Upper lobe of left lung (tissue), 6 donors: ENCODE measurements at regions not wholly inside any gene's neighbourhood (a gene's known extent, or its start where the extent isn't known, plus 50 kb on each side); places are given as distances from the start of the nearest gene placed in this dataset.

ENCODE experiments used
- ATAC-seq, 2 donors: fragments of 200-7000 bp; cut with Tn5 transposase; one replicate each; pipeline ENCODE4 v1.9.1; 2022; ENCODE audit warnings: mild to moderate bottlenecking in 2 of 2, moderate library complexity in 2 of 2; ENCODE audit not compliant: low FRiP score in 2 of 2
- DNase-seq, 2 donors: peaks; one replicate each; pipeline ENCODE4 v3.0.0-alpha.2; 2019 to 2020
- H3K27ac ChIP-seq, 4 donors: fragments of 200-600 bp; sonication (generic); one replicate each; pipeline ENCODE4 v1.5.1; 2016 to 2019
- H3K27me3 ChIP-seq, 4 donors: fragments of 200-600 bp; sonication (generic); one replicate each; pipeline ENCODE4 v1.5.1; 2017 to 2019
- H3K36me3 ChIP-seq, 4 donors: fragments of 200-600 bp; sonication (generic); one replicate each; pipeline ENCODE4 v1.5.1; 2016 to 2019
- H3K4me1 ChIP-seq, 4 donors: fragments of 200-600 bp; sonication (generic); one replicate each; pipeline ENCODE4 v1.5.1; 2018 to 2019
- H3K4me3 ChIP-seq, 4 donors: fragments of 200-600 bp; sonication (generic); one replicate each; pipeline ENCODE4 v1.5.1; 2017 to 2019; ENCODE audit warnings: mild to moderate bottlenecking in 2 of 4, moderate library complexity in 1 of 4
- H3K9me3 ChIP-seq, 4 donors: fragments of 200-600 bp; sonication (generic); one replicate each; pipeline ENCODE4 v1.5.1; 2018 to 2019
- EP300 ChIP-seq, 4 donors: sonication (generic); formaldehyde crosslinking; IDR thresholded peaks; one replicate each; pipeline ENCODE4 v1.5.1; 2017; ENCODE audit warnings: antibody characterized with exemption in 4 of 4, control low read depth in 2 of 4
- POLR2A ChIP-seq, 4 donors: fragments of 450-650 bp; IDR thresholded peaks; one replicate each; pipeline ENCODE4 v1.5.1; 2016 to 2017; ENCODE audit warnings: antibody characterized with exemption in 4 of 4, mild to moderate bottlenecking in 2 of 4
- POLR2AphosphoS5 ChIP-seq, 2 donors: sonication (generic); formaldehyde crosslinking; IDR thresholded peaks; one replicate each; pipeline ENCODE4 v1.5.1; 2017; ENCODE audit warnings: antibody characterized with exemption in 2 of 2
- WGBS, 2 donors: methylation state at CpG; one replicate each; pipeline ENCODE4 v1.1.5; 2017 to 2018; 5-methylcytosine and 5-hydroxymethylcytosine counted together
- TF ChIP-seq, protein P1 (sequence below), 6 experiments: fragments of 450-650 bp in 4 of 6; fragments of 200-600 bp in 2 of 6; sonication (generic) in 2 of 6; IDR thresholded peaks; one replicate each; pipeline ENCODE4 v1.5.1; 2016 to 2019; ENCODE audit warnings: antibody characterized with exemption in 6 of 6
- donor health status: DM: no; HTN: no; CAD: no; lungs with moderate emphysema.
- donor health status: DM: no; HTN: yes; CAD: no; lungs with severe emphysema.

DNA sequence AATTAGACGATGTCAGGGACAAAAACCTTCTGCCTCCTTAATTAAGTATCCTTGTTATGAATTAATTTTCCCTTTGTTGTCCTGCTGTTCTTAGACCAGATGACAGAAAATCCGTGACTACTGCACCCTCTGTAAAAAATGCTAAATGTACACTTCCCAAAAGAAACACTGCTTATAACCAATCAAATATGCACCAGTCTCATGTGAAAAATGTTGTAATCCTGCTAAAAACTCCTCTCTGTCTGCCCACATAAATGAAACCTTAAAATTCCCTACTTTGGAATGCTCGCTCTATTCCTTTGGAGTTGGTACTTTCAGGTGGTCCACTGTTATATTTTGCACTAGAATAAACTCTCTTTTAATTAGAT is 366.8 kb upstream of the CCDC179 start:
- no peaks in the 10 kb centered on the region for H3K36me3 ChIP-seq
- WGBS, 2 donors, result 31 to 32% methylated on average over 3 of the region's 3 CpGs
- TF ChIP-seq EP300 (IDR thresholded peaks at IDR 0.05), result no peak
- TF ChIP-seq, protein P1, sequence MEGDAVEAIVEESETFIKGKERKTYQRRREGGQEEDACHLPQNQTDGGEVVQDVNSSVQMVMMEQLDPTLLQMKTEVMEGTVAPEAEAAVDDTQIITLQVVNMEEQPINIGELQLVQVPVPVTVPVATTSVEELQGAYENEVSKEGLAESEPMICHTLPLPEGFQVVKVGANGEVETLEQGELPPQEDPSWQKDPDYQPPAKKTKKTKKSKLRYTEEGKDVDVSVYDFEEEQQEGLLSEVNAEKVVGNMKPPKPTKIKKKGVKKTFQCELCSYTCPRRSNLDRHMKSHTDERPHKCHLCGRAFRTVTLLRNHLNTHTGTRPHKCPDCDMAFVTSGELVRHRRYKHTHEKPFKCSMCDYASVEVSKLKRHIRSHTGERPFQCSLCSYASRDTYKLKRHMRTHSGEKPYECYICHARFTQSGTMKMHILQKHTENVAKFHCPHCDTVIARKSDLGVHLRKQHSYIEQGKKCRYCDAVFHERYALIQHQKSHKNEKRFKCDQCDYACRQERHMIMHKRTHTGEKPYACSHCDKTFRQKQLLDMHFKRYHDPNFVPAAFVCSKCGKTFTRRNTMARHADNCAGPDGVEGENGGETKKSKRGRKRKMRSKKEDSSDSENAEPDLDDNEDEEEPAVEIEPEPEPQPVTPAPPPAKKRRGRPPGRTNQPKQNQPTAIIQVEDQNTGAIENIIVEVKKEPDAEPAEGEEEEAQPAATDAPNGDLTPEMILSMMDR (IDR thresholded peaks at IDR 0.05), result no peak
- no peak for TF ChIP-seq POLR2AphosphoS5 (IDR thresholded peaks at IDR 0.05)
- TF ChIP-seq POLR2A (IDR thresholded peaks at IDR 0.05), result no peak
- no peak overlapping the region for H3K4me3 ChIP-seq
- ATAC-seq (no peak), DNase-seq (no peak)
- no peak overlapping the region for H3K27ac ChIP-seq
- H3K4me1 ChIP-seq, result no peaks in the 10 kb centered on the region
- H3K27me3 ChIP-seq, result no peaks in the 10 kb centered on the region
- H3K9me3 ChIP-seq, result no peaks in the 10 kb centered on the region

DNA sequence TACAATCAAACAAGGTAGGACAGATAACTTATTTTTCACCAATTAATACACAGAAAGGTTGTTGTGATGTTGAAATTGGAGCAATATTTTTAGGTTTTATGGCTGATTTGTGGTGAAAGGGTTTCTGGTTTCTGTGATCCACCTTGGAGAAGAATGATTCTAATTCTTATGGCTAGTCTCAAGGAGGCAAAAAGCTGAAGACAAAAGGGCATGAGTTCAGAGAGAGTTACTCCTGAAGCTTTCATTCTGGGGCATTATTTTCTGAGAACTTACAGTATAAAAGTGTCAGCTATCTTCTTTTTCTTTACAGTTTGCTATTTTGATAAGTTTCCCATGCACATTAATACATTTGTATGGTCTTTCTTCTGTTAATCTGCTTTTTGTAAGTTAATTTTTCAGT is 372.4 kb upstream of the CCDC179 start:
- TF ChIP-seq POLR2A (IDR thresholded peaks at IDR 0.05) (no peak), POLR2AphosphoS5 (IDR thresholded peaks at IDR 0.05) (no peak), EP300 (IDR thresholded peaks at IDR 0.05) (no peak)
- TF ChIP-seq, protein P1 (IDR thresholded peaks at IDR 0.05), result no peak
- Histone ChIP-seq H3K27me3 (no peaks in the 10 kb centered on the region), H3K4me1 (no peaks in the 10 kb centered on the region), H3K4me3 (no peak overlapping the region), H3K36me3 (no peaks in the 10 kb centered on the region), H3K9me3 (no peaks in the 10 kb centered on the region), H3K27ac (no peak overlapping the region)
- DNase-seq (no peak), ATAC-seq (no peak)

DNA sequence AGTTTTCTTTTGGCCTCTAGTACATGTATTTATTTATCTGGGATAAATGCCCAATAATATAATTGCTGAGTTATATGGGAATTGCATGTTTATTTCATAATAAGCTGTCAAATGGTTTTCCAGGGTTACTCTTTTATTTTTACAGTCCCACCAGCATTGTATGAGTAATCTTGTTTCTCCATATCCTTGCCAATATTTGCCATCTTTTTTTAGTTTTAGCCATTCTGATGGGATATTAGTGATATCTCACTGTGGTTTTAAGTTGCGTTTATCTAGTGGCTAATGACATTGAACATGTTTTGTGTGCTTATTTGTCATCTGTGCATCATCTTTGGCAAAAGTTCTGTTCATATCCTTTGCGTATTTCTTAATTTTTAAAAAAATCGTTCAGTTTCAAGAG is 372.8 kb upstream of the CCDC179 start:
- WGBS, 2 donors, result 70 to 72% methylated on average over 3 of the region's 3 CpGs

DNA sequence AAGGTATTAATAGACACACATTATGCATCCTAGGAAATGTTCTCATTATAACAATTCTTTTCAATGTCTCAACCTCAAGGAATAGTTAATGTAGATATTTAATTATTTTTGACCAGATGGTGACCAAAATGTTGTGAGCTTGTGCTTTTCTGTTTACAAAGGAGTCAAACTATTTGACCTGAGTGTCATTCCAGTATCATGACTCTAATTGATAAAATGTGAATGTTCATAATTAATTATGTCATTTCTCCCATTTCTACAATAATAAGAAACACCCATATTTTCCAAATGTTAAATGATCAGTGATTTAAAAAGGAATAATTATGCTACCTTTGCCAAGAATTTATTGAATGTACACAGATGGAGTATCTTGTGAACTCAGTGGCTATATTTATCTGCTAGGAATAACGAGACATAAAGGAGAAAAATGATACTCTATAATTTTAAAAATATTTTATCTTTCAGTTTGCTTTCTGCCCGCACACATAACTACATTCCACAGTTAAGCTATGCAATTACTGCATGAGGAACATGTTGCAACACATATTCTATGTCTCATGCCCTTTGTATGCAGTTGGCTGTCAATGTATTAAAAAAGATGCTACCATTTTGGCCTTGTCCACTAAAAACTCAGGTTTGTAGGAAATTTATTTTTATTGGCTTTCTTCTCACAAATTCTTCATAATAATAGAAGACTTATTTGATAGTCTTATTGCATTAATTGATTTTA is 376.7 kb upstream of the CCDC179 start:
- H3K9me3 ChIP-seq, result no peaks in the 10 kb centered on the region
- H3K36me3 ChIP-seq, result no peaks in the 10 kb centered on the region
- 54 to 67% methylated on average over 2 of the region's 2 CpGs for WGBS, 2 donors
- DNase-seq (no peak), ATAC-seq (no peak)
- H3K27me3 ChIP-seq, result no peaks in the 10 kb centered on the region
- no peaks in the 10 kb centered on the region for H3K4me1 ChIP-seq
- H3K4me3 ChIP-seq, result no peak overlapping the region
- TF ChIP-seq, protein P1 (IDR thresholded peaks at IDR 0.05), result no peak
- TF ChIP-seq POLR2A (IDR thresholded peaks at IDR 0.05), result no peak
- no peak for TF ChIP-seq EP300 (IDR thresholded peaks at IDR 0.05)
- no peak for TF ChIP-seq POLR2AphosphoS5 (IDR thresholded peaks at IDR 0.05)
- no peak overlapping the region for H3K27ac ChIP-seq

More for the DNA sequence above, 372.8 kb upstream of the CCDC179 start:
- H3K36me3 ChIP-seq, result no peaks in the 10 kb centered on the region
- DNase-seq (no peak), ATAC-seq (peak in 1 of 2 donors; percentile 71)
- no peak overlapping the region for H3K4me3 ChIP-seq
- TF ChIP-seq POLR2A (IDR thresholded peaks at IDR 0.05), result no peak
- TF ChIP-seq POLR2AphosphoS5 (IDR thresholded peaks at IDR 0.05), result no peak
- TF ChIP-seq, protein P1 (IDR thresholded peaks at IDR 0.05), result no peak
- no peak for TF ChIP-seq EP300 (IDR thresholded peaks at IDR 0.05)
- no peak overlapping the region for H3K27ac ChIP-seq
- no peaks in the 10 kb centered on the region for H3K4me1 ChIP-seq
- H3K9me3 ChIP-seq, result no peaks in the 10 kb centered on the region
- H3K27me3 ChIP-seq, result no peaks in the 10 kb centered on the region

DNA sequence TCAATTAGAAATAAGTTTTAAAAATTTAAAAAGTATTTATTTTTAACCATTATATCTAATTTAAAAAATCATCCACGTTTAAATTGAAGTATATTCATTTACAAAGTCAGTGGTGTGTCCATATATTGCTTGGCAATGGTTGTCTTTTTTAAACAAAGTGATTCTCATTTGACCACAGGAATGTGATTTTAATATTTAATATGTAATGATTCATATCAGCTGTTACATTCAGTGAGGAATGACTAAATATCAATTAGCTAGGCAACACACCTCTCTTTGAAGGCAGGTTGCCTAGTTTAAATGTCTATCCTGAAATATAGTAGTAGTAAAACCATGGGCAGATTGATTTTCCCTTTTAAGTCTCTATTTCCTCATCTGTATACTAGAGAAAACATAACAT is 392.2 kb upstream of the CCDC179 start:
- H3K36me3 ChIP-seq, result no peaks in the 10 kb centered on the region
- no peaks in the 10 kb centered on the region for H3K9me3 ChIP-seq
- ATAC-seq (no peak), DNase-seq (no peak)
- H3K4me3 ChIP-seq, result no peak overlapping the region
- no peak for TF ChIP-seq EP300 (IDR thresholded peaks at IDR 0.05)
- TF ChIP-seq, protein P1 (IDR thresholded peaks at IDR 0.05), result no peak
- TF ChIP-seq POLR2A (IDR thresholded peaks at IDR 0.05), result no peak
- no peak for TF ChIP-seq POLR2AphosphoS5 (IDR thresholded peaks at IDR 0.05)
- H3K4me1 ChIP-seq, result no peaks in the 10 kb centered on the region
- H3K27me3 ChIP-seq, result no peaks in the 10 kb centered on the region
- H3K27ac ChIP-seq, result no peak overlapping the region
- WGBS, 2 donors, result 61 to 62% methylated on average over 1 of the region's 1 CpG
